ENCODE measurements at regions not wholly inside any gene's neighbourhood (a gene's known extent, or its start where the extent isn't known, plus 50 kb on each side); places are given as distances from the start of the nearest gene placed in this dataset.
"Not testable (repeated sequence)": the region's sequence is repeated elsewhere in the genome, so short reads cannot be mapped to it uniquely, and the experiment has no call there.

DNA sequence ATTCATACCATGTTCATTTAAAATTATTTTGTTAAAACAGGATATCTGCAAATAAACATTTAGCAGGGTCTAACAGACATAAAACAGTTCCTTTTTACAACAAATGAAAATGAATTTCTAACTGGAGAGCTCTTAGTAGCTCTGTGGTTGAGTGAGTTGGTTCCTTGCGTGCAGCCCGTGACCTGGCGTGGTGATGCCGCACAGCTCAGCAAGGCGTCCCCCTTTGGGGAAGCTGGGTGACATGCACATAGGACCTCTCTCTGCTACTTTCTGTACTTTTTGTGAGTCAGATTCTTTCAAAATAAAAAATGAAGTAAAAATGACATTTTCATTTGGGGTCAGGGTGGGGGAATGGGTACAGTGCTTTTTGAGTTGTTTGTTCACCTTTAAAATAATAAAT, 75.9 kb downstream of the NPIPB11 start:
- TF ChIP-seq, protein P1, sequence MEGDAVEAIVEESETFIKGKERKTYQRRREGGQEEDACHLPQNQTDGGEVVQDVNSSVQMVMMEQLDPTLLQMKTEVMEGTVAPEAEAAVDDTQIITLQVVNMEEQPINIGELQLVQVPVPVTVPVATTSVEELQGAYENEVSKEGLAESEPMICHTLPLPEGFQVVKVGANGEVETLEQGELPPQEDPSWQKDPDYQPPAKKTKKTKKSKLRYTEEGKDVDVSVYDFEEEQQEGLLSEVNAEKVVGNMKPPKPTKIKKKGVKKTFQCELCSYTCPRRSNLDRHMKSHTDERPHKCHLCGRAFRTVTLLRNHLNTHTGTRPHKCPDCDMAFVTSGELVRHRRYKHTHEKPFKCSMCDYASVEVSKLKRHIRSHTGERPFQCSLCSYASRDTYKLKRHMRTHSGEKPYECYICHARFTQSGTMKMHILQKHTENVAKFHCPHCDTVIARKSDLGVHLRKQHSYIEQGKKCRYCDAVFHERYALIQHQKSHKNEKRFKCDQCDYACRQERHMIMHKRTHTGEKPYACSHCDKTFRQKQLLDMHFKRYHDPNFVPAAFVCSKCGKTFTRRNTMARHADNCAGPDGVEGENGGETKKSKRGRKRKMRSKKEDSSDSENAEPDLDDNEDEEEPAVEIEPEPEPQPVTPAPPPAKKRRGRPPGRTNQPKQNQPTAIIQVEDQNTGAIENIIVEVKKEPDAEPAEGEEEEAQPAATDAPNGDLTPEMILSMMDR (IDR thresholded peaks at IDR 0.05) = not testable (repeated sequence)
- TF ChIP-seq POLR2A (IDR thresholded peaks at IDR 0.05) = not testable (repeated sequence)
